ENCODE measurements at regions not wholly inside any gene's neighbourhood (a gene's known extent, or its start where the extent isn't known, plus 50 kb on each side); places are given as distances from the start of the nearest gene placed in this dataset.

DNA sequence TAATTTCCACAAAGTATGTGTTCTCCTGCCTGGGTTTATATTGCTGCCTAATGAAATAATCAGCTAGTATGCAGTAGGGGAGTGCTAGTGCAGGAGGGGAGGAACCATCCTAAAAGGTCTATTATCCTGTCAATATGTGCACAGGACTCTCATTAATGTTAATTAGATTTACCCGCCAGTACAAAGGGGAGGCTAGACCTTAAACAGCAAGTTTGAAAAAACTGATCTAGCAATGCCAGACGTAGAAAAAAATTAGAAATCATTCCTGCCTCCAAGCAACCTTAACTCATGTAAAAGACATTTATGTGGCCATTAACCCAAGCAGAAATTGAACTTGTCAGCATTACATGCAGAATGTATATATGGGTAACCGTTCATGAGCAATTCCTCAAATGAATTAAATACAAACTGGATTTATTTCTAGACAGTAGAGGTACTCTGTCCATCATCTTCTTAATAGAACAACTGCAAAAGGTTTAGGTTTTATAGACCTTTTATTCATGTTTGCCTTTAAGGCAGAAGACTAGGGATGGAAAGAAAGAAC lies 294.3 kb upstream of the TENM3 start:
- TF ChIP-seq POLR2A (IDR thresholded peaks at IDR 0.05) (no peak), CTCF (IDR thresholded peaks at IDR 0.05) (no peak)
- Histone ChIP-seq H3K27me3 (no peaks in the 10 kb centered on the region), H3K36me3 (no peaks in the 10 kb centered on the region), H3K4me1 (peaks cover 0 to 5% (median 0%) of the 10 kb centered on the region in 12 donors), H3K27ac (no peak overlapping the region), H3K4me3 (no peak overlapping the region), H3K9me3 (no peaks in the 10 kb centered on the region)
- no peak for DNase-seq
- no peak for ATAC-seq
- intact Hi-C loops (cut with DNase I): no loop called here
- 65 to 81% (median 78%) methylated on average over 3 of the region's 3 CpGs for WGBS, 4 donors

DNA sequence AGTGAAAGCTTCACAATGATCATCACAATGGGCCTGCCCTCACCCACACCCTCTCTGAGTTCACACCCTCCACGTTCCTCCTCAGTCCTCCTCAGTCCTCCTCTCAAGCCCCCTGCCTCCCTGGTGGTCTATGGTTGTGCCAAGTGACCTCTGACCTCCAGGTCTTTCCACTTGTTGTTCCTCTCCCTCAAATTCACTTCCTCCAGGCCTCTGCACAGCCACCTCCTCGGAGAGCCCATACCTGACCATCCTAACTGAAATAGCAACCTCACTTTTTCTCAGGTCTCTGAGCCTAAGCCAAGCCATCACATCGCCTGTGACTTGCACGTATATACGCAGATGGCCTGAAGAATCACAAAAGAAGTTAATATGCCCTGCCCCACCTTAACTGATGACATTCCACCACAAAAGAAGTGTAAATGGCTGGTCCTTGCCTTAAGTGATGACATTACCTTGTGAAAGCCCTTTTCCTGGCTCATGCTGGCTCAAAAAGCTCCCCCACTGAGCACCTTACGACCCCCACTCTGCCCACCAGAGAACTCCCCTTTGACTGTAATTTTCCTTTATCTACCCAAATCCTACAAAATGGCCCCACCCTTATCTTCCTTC lies 293.4 kb upstream of the TENM3 start:
- ATAC-seq: no peak
- TF ChIP-seq POLR2A (IDR thresholded peaks at IDR 0.05) (no peak), CTCF (IDR thresholded peaks at IDR 0.05) (no peak)
- DNase-seq: no peak
- H3K9me3 ChIP-seq: no peaks in the 10 kb centered on the region
- H3K36me3 ChIP-seq: no peaks in the 10 kb centered on the region
- intact Hi-C loops (cut with DNase I): no loop called here
- H3K4me3 ChIP-seq: no peak overlapping the region
- H3K4me1 ChIP-seq: peaks cover 0 to 5% (median 0%) of the 10 kb centered on the region in 12 donors
- no peaks in the 10 kb centered on the region for H3K27me3 ChIP-seq
- 64 to 88% (median 78%) methylated on average over 5 to 6 of the region's 6 CpGs for WGBS, 4 donors
- H3K27ac ChIP-seq: no peak overlapping the region

DNA sequence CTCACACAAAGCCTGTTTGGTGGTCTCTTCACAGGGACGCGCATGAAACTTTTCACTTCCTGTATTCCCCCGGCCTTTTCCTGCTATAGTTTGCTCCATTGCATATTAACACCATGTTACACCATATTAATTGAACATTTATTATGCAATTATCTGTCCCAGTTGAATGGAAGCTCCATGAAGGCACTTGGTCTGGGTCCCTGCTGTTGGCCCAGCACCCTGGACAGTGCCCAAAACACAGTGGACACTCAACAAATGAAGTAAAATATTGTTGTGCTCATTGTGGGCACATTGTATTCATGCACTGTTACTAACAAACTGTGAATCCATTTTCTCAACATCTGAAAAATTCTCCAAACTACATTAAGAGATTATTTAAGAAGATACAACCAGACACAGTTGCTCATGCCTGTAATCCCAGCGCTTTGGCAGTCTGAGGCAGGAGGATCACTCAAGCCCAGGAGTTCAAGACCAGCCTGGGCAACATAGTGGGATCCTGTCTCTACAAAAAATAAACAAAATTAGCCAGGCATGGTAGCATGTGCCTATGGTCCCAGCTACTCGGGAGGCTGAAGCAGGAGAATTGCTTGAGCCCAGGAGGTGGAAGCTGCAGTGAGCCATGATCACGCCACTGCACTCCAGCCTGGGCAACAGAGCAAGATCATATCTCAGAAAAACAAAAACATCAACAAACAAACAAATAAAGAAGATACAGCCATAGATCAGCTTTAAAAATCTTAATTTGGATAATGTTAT lies 292.7 kb upstream of the TENM3 start:
- Histone ChIP-seq H3K36me3 (no peaks in the 10 kb centered on the region), H3K4me1 (peaks cover 0 to 5% (median 0%) of the 10 kb centered on the region in 12 donors), H3K27ac (no peak overlapping the region), H3K4me3 (no peak overlapping the region), H3K27me3 (no peaks in the 10 kb centered on the region), H3K9me3 (no peaks in the 10 kb centered on the region)
- no peak for DNase-seq
- ATAC-seq: no peak
- 62 to 80% (median 77%) methylated on average over 6 of the region's 6 CpGs for WGBS, 4 donors
- intact Hi-C loops (cut with DNase I): no loop called here
- no peak for TF ChIP-seq POLR2A (IDR thresholded peaks at IDR 0.05)
- TF ChIP-seq CTCF (IDR thresholded peaks at IDR 0.05): no peak

DNA sequence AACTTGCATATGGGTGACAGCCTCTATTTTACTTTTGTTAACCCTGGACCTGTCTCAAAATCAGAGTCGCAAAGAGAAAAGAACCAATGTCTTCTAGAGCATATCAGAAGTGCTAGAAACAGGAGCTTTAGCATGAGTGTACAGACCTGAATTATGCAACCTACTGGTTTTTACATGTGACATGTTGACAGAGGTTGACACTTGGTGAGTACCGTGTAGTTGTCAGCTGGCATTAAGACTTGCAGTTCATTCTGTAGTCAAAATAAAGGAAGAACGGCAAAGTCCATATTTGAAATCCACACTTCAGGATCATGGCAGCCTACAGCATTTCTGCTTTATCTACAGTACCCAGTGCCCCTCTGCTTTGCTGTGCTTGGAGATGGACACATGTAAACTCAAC lies 291.9 kb upstream of the TENM3 start:
- H3K4me1 ChIP-seq: peaks cover 0 to 6% (median 0%) of the 10 kb centered on the region in 12 donors
- H3K36me3 ChIP-seq: no peaks in the 10 kb centered on the region
- H3K27me3 ChIP-seq: no peaks in the 10 kb centered on the region
- WGBS, 4 donors: 80 to 94% (median 94%) methylated on average over 3 of the region's 3 CpGs
- DNase-seq: no peak
- no peak for TF ChIP-seq POLR2A (IDR thresholded peaks at IDR 0.05)
- TF ChIP-seq CTCF (IDR thresholded peaks at IDR 0.05): no peak
- no peaks in the 10 kb centered on the region for H3K9me3 ChIP-seq
- intact Hi-C loops (cut with DNase I): no loop called here
- H3K4me3 ChIP-seq: no peak overlapping the region
- no peak for ATAC-seq
- H3K27ac ChIP-seq: no peak overlapping the region

Measured in heart left ventricle (tissue), 16 donors.